Heart left ventricle (tissue), 13 donors: ENCODE measurements at regions not wholly inside any gene's neighbourhood (a gene's known extent, or its start where the extent isn't known, plus 50 kb on each side); places are given as distances from the start of the nearest gene placed in this dataset.

Experiments
- CTCF ChIP-seq, 12 donors: fragments of 200-600 bp; sonication (generic) in 4 of 12; IDR thresholded peaks; one replicate each; pipeline versions ENCODE4 v1.5.0 to v1.8.0; 2018 to 2022; ENCODE audit warnings: antibody characterized with exemption in 12 of 12, mild to moderate bottlenecking in 5 of 12
- POLR2A ChIP-seq, 2 donors: fragments of 450-650 bp; IDR thresholded peaks; one replicate each; pipeline ENCODE4 v1.6.1; 2017; ENCODE audit warnings: antibody characterized with exemption in 2 of 2, mild to moderate bottlenecking in 2 of 2, moderate library complexity in 2 of 2
- donor health status: ischemic (EF 13 %, LVEDD 7.1; RV severe dilation, severe dysfunction).
- donor health status: DM: no; HTN: yes; CAD: no.
- donor health status: DM: no; HTN: no; CAD: no.
- donor health status: ischemic (EF 25% LVEDD 6.9; RV normal size, moderate dysfunction).
- donor health status: ischemic (EF 25% LVEDD 5.7; RV mildly dilated, moderate dysfunction).
- donor health status: ischemic (EF 35%, LVEDD 5.7; RV mildly dilated, moderate dysfunction).
- donor health status: nonischemic (EF 11% LVEDD 7.7; RV severe dilation, severe dysfunction).
- donor health status: DM: yes; HTN: yes; CAD: no.
- donor health status: PGD.
- donor health status: ischemic (EF 29% LVEDD 5.4; RV normal size, mild dysfunction).
- donor health status: nonischemic (EF 23%, LVEDD 6.1; RV moderate dilation, normal function).

- TF ChIP-seq CTCF (IDR thresholded peaks at IDR 0.05): no peak
- no peak for TF ChIP-seq POLR2A (IDR thresholded peaks at IDR 0.05)
These were observed 452.9 kb upstream of the EYS start for GRCh38 chr6:66159937-66160336.
